GM18909 (cell line): ENCODE measurements at regions not wholly inside any gene's neighbourhood (a gene's known extent, or its start where the extent isn't known, plus 50 kb on each side); places are given as distances from the start of the nearest gene placed in this dataset.
"Not testable (repeated sequence)": the region's sequence is repeated elsewhere in the genome, so short reads cannot be mapped to it uniquely, and the experiment has no call there.

Experiments
- ATAC-seq: cut with Tn5 transposase; IDR thresholded peaks from one replicate; pipeline ENCODE4 v1.9.1; 2021; ENCODE audit warnings: mild to moderate bottlenecking; ENCODE audit not compliant: unreplicated experiment, poor library complexity

DNA sequence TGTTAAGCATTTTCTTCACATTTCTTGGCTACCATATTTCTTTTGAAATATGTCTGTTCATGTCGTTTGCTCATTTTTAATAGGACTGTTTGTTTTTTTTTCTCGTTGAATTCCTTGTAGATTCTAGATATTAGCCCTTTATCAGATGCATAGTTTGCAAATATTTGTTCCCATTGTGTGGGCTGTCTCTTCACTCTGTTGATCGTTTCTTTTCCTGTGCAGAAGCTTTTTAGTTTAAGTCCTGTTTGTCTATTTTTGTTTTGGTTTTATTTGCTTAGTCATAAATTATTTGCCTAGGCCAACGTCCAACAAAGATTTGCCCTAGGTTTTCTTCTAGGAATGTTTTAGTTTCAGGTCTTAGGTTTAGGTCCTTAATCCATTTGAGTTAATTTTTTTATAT lies 1494.7 kb downstream of the SUCLG1 start:
- no peak for ATAC-seq

DNA sequence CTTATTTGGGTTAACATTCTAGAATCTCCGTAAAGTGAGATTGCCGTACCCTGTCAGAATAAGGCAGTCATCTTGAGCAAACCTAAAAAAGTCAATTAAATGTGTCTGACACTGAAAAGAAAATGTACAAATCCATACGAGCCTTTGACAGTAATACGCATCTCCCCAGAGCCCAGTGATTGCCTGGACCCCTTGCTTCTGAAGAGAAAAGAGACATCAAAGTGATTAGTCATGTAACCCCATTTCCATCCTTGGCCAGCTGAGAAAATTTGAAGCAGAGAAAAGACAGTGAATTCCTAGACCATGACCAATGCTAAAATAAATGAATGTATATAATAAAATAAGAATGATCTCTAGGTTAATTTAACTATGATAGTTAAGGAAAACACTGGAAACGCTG lies 1499.4 kb downstream of the SUCLG1 start:
- ATAC-seq: no peak

DNA sequence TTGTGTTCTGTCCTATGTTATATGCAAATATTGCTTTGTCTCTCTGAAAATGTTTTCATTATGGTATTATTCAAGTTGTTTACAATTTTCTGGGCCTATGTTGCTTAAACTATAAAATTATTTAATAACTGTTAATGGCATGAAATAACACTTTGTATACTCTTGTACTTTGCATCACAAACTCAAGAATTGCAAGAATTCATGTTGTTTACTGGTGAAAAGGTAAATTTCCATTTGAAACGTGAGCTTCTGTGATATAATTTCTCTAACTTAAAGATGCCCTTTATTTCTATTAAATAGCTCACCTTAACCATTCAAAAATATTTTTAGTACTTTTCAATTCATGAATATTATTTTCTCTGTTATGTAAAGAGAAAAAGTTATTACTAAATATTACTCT lies 1504.2 kb downstream of the SUCLG1 start:
- ATAC-seq: no peak

DNA sequence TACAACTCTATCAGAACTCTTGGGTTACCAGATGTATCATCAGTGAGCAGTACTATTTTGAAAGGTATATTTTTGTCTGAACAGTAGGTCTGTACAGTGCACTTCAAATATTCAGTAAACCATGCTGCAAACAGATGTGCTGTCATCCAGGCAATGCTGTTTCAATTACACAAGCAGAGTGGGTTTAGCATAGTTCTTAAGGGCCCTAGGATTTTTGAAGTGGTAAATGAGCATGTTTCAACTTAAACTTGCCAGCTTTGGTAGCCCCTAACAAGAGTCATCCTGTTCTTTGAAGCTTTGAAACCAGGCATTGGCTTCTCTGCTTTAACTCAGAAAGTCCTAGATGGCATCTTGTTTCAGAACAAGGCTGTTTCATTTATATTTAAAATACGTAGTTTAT lies 1519.9 kb downstream of the SUCLG1 start:
- ATAC-seq: no peak

DNA sequence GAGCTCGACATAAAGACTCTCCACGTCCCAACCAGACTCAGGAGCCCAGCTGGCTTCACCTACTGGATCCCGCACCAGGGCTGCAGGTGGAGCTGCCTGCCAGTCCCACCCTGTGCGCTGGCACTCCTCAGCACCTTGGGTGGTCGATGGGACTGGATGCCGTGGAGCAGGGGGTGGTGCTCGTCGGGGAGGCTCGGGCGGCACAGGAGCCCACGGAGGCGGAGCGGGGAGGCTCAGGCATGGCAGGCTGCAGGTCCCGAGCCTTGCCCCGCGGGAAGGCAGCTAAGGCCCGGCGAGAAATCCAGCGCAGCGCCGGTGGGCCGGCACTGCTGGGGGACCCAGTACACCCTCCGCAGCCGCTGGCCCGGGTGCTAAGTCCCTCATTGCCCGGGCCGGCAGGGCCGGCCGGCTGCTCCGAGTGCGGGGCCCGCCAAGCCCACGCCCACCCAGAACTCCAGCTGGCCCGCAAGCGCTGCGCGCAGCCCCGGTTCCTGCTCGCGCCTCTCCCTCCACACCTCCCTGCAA lies 1520.7 kb downstream of the SUCLG1 start:
- not testable (repeated sequence) for ATAC-seq

DNA sequence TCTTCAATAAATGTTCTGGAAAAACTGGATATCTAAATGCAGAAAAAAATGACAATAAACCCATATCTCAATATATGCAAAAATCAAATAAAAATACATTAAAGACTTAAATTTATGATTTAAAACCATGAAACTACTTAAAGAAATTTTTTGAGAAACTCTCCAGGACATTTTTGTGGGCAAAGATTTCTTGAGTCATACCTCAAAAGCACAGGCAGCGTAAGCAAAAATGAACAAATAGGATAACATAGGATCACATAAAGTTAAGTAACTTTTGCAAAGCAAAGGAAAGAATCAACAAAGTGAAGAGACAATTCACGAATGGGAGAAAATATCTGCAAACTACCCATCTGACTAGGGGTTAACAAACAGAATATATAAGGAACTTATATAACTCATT lies 1545.5 kb downstream of the SUCLG1 start:
- no peak for ATAC-seq

DNA sequence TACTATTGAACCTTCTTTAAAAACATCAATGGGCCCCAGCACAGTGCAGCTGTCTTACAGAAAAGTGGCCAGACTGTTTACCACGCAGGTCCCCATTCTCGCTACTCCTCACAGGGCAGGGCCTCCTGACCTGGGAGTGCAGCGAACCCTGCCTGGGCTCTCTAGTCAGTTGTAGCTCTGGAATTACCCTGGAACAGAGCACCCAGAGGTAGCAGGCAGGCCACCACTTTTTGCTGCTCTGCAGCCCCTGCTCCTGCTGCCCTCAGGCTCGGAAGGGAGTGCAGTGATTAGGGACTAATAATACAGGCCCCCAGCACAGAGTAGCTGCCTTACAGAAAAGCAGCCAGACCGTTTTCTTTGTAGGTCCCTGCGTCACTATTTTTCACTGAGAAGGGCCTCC lies 1563.0 kb downstream of the SUCLG1 start:
- no peak for ATAC-seq

DNA sequence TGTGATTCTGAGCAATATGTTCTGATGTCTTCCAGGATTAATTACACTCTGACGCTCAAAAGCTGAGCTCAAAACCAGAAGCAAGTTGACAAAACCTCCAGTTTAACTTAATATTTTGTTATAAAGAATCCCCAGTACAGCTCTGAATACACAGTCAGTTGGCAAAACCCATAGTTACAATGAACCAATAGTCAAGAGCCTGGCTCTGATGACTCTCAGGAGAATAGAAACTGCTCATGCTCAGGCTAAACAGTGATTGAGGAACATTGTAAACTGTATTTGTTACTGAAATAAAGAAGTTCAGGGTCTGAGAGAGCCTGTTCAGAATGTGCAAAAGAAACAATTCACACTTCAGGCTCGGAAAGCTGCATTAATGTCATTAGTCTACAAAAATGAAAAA lies 1565.9 kb downstream of the SUCLG1 start:
- no peak for ATAC-seq

DNA sequence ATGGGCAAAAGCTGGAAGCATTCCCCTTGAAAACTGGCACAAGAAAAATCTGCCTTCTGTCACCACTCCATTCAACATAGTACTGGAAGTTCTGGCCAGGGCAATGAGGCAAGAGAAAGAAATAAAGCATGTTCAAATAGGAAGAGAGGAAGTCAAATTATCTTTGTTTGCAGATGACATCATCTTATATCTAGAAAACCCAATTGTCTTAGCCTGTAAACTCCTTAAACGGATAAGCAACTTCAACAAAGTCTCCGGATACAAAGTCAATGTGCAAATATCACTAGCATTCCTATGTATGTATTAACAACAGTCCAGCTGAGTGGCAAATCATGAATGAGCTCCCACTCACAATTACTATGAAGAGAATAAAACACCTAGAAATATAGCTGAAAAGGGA lies 1579.3 kb downstream of the SUCLG1 start:
- no peak for ATAC-seq

DNA sequence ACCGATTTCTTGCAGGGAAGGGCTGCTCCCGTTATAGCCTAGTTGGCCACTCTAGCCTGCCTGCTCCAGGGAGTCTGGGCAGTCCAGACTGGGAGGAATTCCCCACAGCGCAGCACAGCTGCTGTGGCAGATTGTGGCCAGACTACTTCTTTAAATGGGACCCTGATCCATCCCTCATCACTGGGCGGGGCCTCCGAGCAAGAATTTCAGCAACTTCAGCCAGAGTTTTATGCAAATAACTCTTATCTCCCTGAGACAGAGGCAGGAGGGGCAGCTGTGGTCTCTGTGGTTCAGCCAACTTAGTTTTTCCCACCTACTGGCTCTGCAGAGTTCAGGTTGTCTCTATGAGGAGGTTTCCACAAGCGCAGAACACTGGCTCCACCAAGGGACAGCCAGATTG lies 1583.2 kb downstream of the SUCLG1 start:
- no peak for ATAC-seq

DNA sequence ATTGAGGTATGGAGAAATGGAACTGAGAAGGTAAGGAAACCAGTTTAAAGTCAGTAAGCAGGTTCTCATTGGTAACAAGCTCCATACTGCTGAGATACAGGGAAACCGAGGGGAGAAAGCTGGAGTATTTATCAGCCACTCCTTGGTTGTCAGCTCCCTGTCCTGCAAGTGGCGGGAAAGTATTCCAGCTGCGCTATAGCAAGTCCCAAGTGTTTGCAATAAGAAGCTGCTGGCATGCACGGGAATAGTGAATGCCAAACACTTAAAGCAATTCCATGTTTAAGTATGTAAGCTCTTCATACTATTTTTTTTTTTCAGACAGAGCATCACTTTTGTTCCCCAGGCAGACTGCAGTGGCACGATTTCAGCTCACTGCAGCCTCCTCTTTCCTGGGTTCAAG lies 1601.1 kb downstream of the SUCLG1 start:
- no peak for ATAC-seq

DNA sequence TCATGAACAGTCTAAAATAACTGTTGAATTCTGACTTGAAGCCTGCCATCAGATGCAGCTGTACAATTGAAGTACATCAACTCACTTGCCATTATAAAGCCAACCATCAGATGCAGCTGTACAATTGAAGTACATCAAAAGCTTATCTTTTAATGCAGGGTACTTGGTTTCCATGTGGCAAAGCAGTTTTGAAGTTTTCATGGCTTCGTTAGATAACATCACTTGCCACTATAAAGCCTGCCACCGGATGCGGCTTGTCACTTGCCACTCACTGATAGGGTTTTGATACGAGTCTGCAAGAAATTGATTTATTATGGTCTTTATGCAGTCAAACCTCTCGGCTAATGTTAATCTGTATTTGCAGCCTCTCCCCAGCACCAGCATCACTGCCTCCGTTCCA lies 1605.8 kb downstream of the SUCLG1 start:
- no peak for ATAC-seq

DNA sequence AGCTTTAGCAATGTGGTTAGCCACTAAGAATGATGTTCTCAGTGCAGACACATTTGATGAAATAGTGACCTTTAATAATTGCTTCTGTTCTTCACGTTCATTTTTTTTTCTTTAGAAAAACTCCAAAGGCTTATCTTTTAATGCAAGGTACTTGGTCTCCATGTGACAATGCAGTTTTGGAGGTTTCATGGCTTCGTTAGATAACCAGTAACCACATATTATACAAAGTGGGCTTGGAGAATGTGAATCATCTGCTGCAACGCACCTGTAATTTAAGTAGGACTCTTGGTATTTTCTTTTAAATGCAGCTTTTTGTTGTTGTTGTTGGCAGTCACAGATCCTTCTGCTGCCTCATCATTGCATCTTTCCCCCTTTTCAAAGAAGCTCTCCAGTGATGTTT lies 1606.3 kb downstream of the SUCLG1 start:
- no peak for ATAC-seq

DNA sequence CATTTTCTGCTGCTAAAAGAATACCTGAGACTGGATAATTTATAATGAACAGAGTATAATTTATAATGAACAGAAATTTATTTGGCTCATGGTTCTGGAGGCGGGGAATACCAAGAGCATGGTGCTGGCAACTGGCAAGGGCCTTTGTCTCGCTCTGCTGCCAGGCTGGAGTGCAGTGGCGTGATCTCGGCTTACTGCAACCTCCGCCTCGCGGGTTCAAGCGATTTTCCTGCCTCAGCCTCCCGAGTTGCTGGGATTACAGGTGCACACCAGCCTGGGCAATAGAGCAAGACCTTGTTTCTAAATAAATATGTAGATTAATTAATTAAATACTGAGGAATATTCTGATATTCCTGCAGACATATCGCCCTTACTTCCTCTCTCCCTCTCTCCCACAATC lies 1610.8 kb downstream of the SUCLG1 start:
- ATAC-seq: no peak

DNA sequence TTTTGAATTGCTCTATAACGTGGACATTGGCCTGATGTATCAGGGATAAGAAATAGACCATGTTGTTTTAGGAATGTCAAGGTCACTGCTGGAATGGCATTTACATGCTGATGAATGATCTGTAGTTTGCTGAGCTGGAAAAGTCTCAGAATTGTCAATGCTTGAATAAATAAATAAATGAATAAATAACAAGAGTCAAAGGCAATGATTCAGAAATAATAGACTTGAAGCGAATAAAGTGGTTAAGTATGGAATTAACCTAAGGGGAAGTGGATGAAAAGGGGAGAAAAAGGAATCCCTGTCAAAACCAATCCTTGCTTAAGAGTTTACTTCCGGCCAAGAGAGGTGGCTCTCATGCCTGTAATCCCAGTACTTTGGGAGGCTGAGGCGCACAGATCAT lies 1620.0 kb downstream of the SUCLG1 start:
- ATAC-seq: no peak

DNA sequence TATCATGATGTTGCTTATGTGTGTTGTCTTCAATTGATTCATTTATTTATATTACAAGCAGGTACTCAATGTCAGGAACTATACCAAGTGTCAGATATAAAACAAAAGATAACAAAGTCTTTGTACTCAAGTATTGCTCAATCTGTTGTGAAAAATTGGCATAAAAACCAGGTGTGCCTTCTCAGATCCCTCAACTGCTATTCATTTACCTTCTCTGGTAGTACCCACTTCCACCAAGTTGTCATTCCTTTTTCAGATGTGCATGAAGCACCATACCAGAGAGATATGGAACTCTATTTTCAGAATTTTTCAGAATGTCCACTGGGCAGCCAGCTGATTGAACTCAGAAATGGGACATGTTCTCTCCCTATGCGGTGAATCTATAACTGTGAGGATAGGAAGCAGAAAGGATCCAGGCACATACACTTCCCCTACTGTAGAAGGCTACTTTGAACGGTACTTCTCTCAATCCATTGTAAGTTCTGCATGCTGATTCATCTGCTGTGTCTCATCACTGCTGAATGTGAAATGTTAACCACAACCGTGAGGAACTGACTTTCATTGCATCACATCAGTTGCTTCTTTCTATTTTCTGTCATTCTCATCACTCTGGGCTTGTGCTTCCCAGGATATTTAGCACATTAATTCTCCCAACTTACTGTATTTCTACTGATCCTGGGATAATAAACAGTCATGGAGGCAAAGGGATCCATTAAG lies 1621.3 kb downstream of the SUCLG1 start:
- ATAC-seq: no peak

DNA sequence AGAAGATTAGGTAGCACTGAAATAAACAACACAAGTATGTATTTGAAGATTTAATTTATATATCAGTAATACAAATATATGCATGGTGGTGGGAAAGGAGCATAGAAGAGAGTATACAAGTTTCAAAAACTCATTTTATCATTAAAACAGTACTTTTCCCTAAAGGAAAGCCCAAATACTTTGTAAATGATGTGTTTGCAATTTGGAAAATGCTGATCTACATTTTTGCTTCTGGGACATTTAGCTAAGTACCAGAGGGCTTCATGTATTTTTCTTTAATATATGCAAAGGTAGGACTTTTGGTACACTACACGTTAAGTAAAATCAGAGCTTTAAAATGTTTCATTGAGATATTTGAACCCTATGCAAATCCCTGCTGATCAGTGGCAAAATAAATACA lies 1624.2 kb downstream of the SUCLG1 start:
- ATAC-seq: no peak

DNA sequence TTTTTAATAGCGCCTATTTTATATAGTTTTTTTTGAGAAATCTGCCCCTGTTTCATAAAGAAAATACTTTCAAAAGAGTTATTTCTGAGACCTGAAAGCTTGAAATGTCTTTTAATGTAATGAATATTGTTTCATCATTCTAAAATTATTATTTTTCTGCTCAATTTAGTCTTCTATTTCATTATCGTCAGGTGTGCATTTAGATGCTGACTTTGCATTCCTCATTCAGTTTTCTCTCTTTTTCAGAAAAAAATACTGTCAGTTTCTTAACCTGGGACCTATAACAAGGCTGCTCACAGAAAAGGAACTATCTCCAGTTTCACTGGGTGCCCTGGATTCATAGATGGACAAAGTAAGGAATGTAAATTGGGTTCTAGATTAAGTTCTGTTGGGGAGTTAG lies 1631.7 kb downstream of the SUCLG1 start:
- no peak for ATAC-seq

DNA sequence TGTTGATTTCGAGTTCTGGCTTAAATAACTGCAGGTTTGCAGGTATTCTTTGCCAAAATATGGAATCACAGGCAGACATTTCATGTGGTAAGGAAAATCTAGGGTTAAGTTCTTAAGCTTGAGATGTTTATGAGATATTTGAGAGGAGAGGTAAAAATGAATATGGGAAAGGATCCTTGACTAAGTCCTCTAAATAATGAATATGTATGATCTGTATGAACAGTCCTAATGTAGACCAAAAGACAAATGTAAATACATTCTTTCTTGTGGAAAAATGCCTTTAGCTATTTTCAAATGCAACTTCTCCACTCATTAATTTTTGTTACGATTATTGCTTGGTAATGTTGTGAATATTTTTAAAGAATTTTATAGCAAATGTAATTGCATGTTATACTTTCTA lies 1632.6 kb downstream of the SUCLG1 start:
- no peak for ATAC-seq

DNA sequence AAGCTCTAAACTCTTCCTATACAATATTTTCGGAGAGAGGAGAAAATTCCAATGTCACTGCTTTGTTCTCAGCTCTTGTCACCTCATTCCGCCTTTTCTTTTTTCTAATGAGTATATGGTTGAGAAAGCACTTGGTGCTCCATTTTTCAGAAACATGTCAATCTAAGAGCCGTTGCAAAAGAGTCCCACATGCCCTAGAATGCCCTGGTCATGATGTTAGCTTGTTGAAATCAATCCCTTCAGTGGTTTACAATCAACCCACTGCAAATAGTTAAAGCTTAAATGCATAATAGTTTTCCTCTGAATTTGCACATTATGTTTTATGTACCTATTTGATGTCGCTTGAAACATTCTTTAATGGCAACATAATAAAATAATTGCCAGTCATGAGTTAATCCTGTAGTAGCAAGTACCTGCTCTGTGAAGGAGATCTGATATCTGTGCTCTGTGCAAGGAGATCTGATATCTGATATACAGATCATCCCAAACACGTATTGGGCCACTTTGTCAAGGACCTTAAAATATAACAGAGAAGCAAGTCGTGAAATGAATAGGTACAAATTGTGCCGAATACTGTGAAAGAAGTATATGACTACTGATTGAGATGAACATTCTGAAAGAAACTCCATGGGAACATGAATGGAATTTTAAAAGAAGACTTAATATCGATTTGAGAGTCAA lies 1633.5 kb downstream of the SUCLG1 start:
- no peak for ATAC-seq

DNA sequence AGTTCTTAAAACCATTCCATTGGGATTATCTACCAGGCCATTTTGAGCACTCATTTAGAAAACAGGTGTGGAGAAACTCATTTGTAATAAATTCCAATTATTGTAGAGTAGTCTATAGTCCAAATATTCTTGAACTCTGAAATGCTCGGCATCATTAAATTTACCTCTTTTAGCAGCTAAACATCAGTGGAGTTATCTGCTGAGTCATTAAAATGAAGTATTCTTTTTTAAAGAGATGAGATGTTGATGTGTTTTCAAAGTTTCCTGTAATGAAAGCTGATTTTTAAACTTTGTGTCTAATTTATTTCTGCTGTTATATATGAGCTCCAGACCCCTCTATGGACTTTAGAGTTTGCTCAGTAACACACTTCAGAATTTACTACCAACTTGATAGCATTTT lies 1635.2 kb downstream of the SUCLG1 start:
- ATAC-seq: no peak

DNA sequence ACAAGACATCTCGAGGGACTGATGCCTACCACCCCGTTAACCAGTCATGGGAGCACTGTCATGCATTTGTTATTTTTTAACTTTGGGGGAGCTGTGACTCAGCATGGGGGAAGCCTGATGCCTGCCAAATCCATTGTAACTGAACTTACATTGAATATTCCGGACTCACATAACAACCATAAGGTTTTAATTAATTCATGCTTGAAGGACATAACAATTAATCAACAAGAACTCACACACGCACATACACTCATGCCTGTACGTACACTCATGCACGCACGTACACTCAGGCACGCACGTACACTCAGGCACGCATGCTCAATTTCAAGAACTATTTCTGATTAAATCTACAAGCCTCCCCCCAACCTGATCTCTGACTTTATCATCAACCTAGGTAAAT lies 1639.1 kb downstream of the SUCLG1 start:
- no peak for ATAC-seq
